Lung (tissue), 11 donors: ENCODE measurements at regions not wholly inside any gene's neighbourhood (a gene's known extent, or its start where the extent isn't known, plus 50 kb on each side); places are given as distances from the start of the nearest gene placed in this dataset.

Experiments
- ATAC-seq: fragments of 200-7000 bp; cut with Tn5 transposase; one replicate; pipeline ENCODE4 v1.9.1; 2020; ENCODE audit warnings: moderate number of reproducible peaks; ENCODE audit not compliant: insufficient read depth, low FRiP score
- DNase-seq, 3 donors: peaks; one replicate each; pipeline ENCODE4 v3.0.0-alpha.2; 2013 to 2017
- H3K27ac ChIP-seq, 2 donors: one replicate each; pipeline ENCODE4 v1.5.1; 2013; ENCODE audit warnings: mild to moderate bottlenecking in 2 of 2, moderate library complexity in 2 of 2, control low read depth in 1 of 2, inconsistent platforms in 1 of 2, low read depth in 1 of 2, low read length in 1 of 2
- H3K27me3 ChIP-seq, 3 donors: one replicate each; pipeline ENCODE4 v1.5.1; 2013; ENCODE audit warnings: low read length in 2 of 3; ENCODE audit not compliant: control insufficient read depth in 3 of 3, insufficient read depth in 3 of 3
- H3K36me3 ChIP-seq, 4 donors: one replicate each; pipeline ENCODE4 v1.5.1; 2013; ENCODE audit warnings: low read length in 4 of 4, mild to moderate bottlenecking in 1 of 4, moderate library complexity in 1 of 4; ENCODE audit not compliant: control insufficient read depth in 4 of 4, insufficient read depth in 4 of 4
- H3K4me1 ChIP-seq, 5 donors: one replicate each; pipeline ENCODE4 v1.5.1; 2013; ENCODE audit warnings: low read length in 5 of 5, mild to moderate bottlenecking in 2 of 5, moderate library complexity in 1 of 5; ENCODE audit not compliant: control insufficient read depth in 5 of 5, insufficient read depth in 5 of 5
- H3K4me3 ChIP-seq: one replicate; pipeline ENCODE4 v1.5.1; 2013; ENCODE audit warnings: mild to moderate bottlenecking, control low read depth, moderate library complexity
- H3K9ac ChIP-seq, 2 donors: one replicate each; pipeline ENCODE4 v1.5.1; 2013; ENCODE audit warnings: low read length in 2 of 2, control low read depth in 1 of 2; ENCODE audit not compliant: insufficient read depth in 1 of 2
- H3K9me3 ChIP-seq, 4 donors: one replicate each; pipeline ENCODE4 v1.5.1; 2013; ENCODE audit warnings: low read length in 3 of 4, mild to moderate bottlenecking in 1 of 4, moderate library complexity in 1 of 4; ENCODE audit not compliant: control insufficient read depth in 4 of 4, insufficient read depth in 3 of 4
- CTCF ChIP-seq: IDR thresholded peaks from 2 replicates; pipeline ENCODE4 v1.5.1; 2012; ENCODE audit warnings: mild to moderate bottlenecking; ENCODE audit errors: control extremely low read depth, extremely low read depth
- WGBS, 2 donors: extraction: QIAGEN DNeasy Blood & Tissue Kit; methylation state at CpG; one replicate each; pipeline ENCODE4 v1.1.7; 2013; 5-methylcytosine and 5-hydroxymethylcytosine counted together
- donor health status: control.
- donor health status: control.
- donor health status: Bipolar disorder and iron deficiency.
- donor health status: healthy.
- donor health status: DM: yes; HTN: yes; CAD: no.

- TF ChIP-seq CTCF: no peak
- ATAC-seq: no peak
- Histone ChIP-seq H3K4me3 (no peak overlapping the region), H3K9ac (no peak overlapping the region), H3K27ac (no peak overlapping the region), H3K4me1 (peaks cover 0 to 11% (median 0%) of the 10 kb centered on the region in 5 donors), H3K27me3 (no peaks in the 10 kb centered on the region), H3K36me3 (no peaks in the 10 kb centered on the region), H3K9me3 (no peaks in the 10 kb centered on the region)
- WGBS, 2 donors: 69 to 72% methylated on average over 6 of the region's 6 CpGs
- no peak for DNase-seq
These were observed 74.5 kb upstream of the FZD7 start for GRCh38 chr2:201959198-201959597.

DNA sequence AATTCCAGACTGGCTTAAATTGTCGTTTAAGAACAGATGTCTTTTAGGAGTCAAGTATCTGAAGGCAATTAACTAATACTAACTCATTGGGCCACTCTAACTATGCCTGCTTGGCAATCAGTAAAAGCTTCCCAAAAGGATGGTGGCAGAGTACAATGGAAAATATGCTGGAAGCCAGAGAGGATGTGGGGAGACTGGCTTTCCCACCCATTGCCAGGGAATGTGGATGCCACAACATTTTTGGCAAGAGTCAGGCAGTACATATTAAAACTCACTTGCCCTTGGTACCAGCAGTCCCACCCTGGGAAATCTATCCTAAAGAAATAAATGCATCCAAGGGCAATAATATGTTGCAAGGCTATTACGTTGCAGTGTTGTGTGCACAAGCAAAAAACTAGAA is 74.0 kb upstream of the FZD7 start:
- Histone ChIP-seq H3K36me3 (no peaks in the 10 kb centered on the region), H3K9me3 (no peaks in the 10 kb centered on the region), H3K4me1 (peaks cover 0 to 15% (median 2%) of the 10 kb centered on the region in 5 donors), H3K4me3 (no peak overlapping the region), H3K27ac (no peak overlapping the region), H3K27me3 (no peaks in the 10 kb centered on the region), H3K9ac (no peak overlapping the region)
- 73 to 81% methylated on average over 2 of the region's 2 CpGs for WGBS, 2 donors
- DNase-seq (no peak), ATAC-seq (no peak)
- TF ChIP-seq CTCF: no peak

- H3K4me1 ChIP-seq: peaks cover 0 to 22% (median 8%) of the 10 kb centered on the region in 5 donors
- 84 to 89% methylated on average over 7 of the region's 7 CpGs for WGBS, 2 donors
- H3K27me3 ChIP-seq: no peaks in the 10 kb centered on the region
- no peak for TF ChIP-seq CTCF
- H3K9me3 ChIP-seq: no peaks in the 10 kb centered on the region
- no peak overlapping the region for H3K9ac ChIP-seq
- DNase-seq: no peak
- ATAC-seq: no peak
- H3K4me3 ChIP-seq: no peak overlapping the region
- no peak overlapping the region for H3K27ac ChIP-seq
- no peaks in the 10 kb centered on the region for H3K36me3 ChIP-seq
These were observed 73.3 kb upstream of the FZD7 start for GRCh38 chr2:201960305-201960704.

GRCh38 chr2:201961401-201961800 is 72.3 kb upstream of the FZD7 start:
- Histone ChIP-seq H3K36me3 (no peaks in the 10 kb centered on the region), H3K27me3 (no peaks in the 10 kb centered on the region), H3K4me1 (peaks cover 0 to 16% (median 8%) of the 10 kb centered on the region in 5 donors), H3K4me3 (no peak overlapping the region), H3K9ac (no peak overlapping the region), H3K27ac (no peak overlapping the region), H3K9me3 (no peaks in the 10 kb centered on the region)
- no peak for TF ChIP-seq CTCF
- WGBS, 2 donors: 95 to 97% methylated on average over 3 of the region's 3 CpGs
- ATAC-seq (no peak), DNase-seq (no peak)
